Ovary (tissue), 3 donors: ENCODE measurements at regions not wholly inside any gene's neighbourhood (a gene's known extent, or its start where the extent isn't known, plus 50 kb on each side); places are given as distances from the start of the nearest gene placed in this dataset.

Experiments
- POLR2A ChIP-seq: fragments of 450-650 bp; IDR thresholded peaks from one replicate; pipeline ENCODE4 v1.6.1; 2017; ENCODE audit warnings: antibody characterized with exemption, mild to moderate bottlenecking, moderate library complexity
- TF ChIP-seq, protein P1 (sequence below), 3 donors: fragments of 450-650 bp in 2 of 3; fragments of 200-600 bp in 1 of 3; IDR thresholded peaks; one replicate each; pipeline versions ENCODE4 v1.5.1 to v1.8.0; 2016 to 2022; ENCODE audit warnings: antibody characterized with exemption in 3 of 3, mild to moderate bottlenecking in 1 of 3
- donor health status: DM: no; HTN: no; CAD: no.

DNA sequence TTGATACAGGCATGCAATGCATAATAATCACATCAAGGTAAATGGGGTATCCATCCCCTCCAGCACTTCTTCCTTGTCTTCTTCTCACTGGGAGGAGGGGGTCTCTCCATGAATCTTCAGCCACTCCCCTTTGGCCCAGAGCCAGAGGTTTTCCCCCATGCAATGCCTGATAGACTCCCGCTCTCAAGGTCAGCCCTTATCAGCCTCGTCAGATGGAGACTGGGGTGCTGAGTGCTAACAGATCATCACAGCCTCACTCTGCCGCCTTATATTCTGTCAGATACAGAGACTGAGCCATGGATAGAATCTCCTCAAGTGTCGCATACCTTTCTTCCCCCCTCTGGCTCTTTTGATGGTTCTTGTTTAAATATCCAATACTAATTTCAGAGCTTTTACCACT lies 503.1 kb downstream of the AACS start:
- TF ChIP-seq, protein P1, sequence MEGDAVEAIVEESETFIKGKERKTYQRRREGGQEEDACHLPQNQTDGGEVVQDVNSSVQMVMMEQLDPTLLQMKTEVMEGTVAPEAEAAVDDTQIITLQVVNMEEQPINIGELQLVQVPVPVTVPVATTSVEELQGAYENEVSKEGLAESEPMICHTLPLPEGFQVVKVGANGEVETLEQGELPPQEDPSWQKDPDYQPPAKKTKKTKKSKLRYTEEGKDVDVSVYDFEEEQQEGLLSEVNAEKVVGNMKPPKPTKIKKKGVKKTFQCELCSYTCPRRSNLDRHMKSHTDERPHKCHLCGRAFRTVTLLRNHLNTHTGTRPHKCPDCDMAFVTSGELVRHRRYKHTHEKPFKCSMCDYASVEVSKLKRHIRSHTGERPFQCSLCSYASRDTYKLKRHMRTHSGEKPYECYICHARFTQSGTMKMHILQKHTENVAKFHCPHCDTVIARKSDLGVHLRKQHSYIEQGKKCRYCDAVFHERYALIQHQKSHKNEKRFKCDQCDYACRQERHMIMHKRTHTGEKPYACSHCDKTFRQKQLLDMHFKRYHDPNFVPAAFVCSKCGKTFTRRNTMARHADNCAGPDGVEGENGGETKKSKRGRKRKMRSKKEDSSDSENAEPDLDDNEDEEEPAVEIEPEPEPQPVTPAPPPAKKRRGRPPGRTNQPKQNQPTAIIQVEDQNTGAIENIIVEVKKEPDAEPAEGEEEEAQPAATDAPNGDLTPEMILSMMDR (IDR thresholded peaks at IDR 0.05), result no peak
- no peak for TF ChIP-seq POLR2A
